ENCODE measurements at regions not wholly inside any gene's neighbourhood (a gene's known extent, or its start where the extent isn't known, plus 50 kb on each side); places are given as distances from the start of the nearest gene placed in this dataset.

GRCh38 chr10:63700631-63701156, 179.5 kb downstream of the REEP3 start:
- Histone ChIP-seq H3K9me3 (ENCODE audit: insufficient read depth, low read length) (no peaks in the 10 kb centered on the region), H3K9me2 (replicated peaks; ENCODE audit: insufficient read depth, low read length) (no peaks in the 10 kb centered on the region), H3K79me2 (ENCODE audit: insufficient read depth, low read length) (no peaks in the 10 kb centered on the region), H3K4me3 (ENCODE audit: insufficient read depth, low read length, poor library complexity, severe bottlenecking) (no peak overlapping the region), H3K9ac (ENCODE audit: low read length) (no peak overlapping the region), H2AFZ (ENCODE audit: low read depth, low read length, severe bottlenecking) (no peak overlapping the region), H3K36me3 (ENCODE audit: low read length) (no peaks in the 10 kb centered on the region), H4K20me1 (ENCODE audit: low read depth, low read length) (no peaks in the 10 kb centered on the region), H3K27ac (ENCODE audit: low read depth, low read length) (no peak overlapping the region), H3F3A (ENCODE audit: insufficient read depth) (no peaks in the 10 kb centered on the region), H3K4me2 (ENCODE audit: low read depth, low read length, poor library complexity, severe bottlenecking) (no peak overlapping the region), H3K27me3 (ENCODE audit: low read length) (no peaks in the 10 kb centered on the region)
- TF ChIP-seq CTCF (IDR thresholded peaks at IDR 0.05; ENCODE audit: insufficient read depth, low read length, poor library complexity, severe bottlenecking) (no peak), EZH2phosphoT487 (conservative IDR thresholded peaks at IDR 0.05; ENCODE audit: low read length) (no peak)

- H3K36me3 ChIP-seq (ENCODE audit: low read length): no peaks in the 10 kb centered on the region
- H3F3A ChIP-seq (ENCODE audit: insufficient read depth): no peaks in the 10 kb centered on the region
- no peaks in the 10 kb centered on the region for H3K9me3 ChIP-seq (ENCODE audit: insufficient read depth, low read length)
- H3K79me2 ChIP-seq (ENCODE audit: insufficient read depth, low read length): no peaks in the 10 kb centered on the region
- no peak overlapping the region for H3K4me2 ChIP-seq (ENCODE audit: low read depth, low read length, poor library complexity, severe bottlenecking)
- TF ChIP-seq CTCF (IDR thresholded peaks at IDR 0.05; ENCODE audit: insufficient read depth, low read length, poor library complexity, severe bottlenecking) (no peak), EZH2phosphoT487 (conservative IDR thresholded peaks at IDR 0.05; ENCODE audit: low read length) (no peak)
- H3K27ac ChIP-seq (ENCODE audit: low read depth, low read length): no peak overlapping the region
- no peak overlapping the region for H3K9ac ChIP-seq (ENCODE audit: low read length)
- no peak overlapping the region for H2AFZ ChIP-seq (ENCODE audit: low read depth, low read length, severe bottlenecking)
- H3K4me3 ChIP-seq (ENCODE audit: insufficient read depth, low read length, poor library complexity, severe bottlenecking): no peak overlapping the region
- no peaks in the 10 kb centered on the region for H4K20me1 ChIP-seq (ENCODE audit: low read depth, low read length)
- no peaks in the 10 kb centered on the region for H3K27me3 ChIP-seq (ENCODE audit: low read length)
- H3K9me2 ChIP-seq (replicated peaks; ENCODE audit: insufficient read depth, low read length): no peaks in the 10 kb centered on the region
Observed at GRCh38 chr10:63702092-63702491, 180.9 kb downstream of the REEP3 start.

GRCh38 chr10:63703113-63703670, 182.0 kb downstream of the REEP3 start:
- H3K36me3 ChIP-seq (ENCODE audit: low read length): no peaks in the 10 kb centered on the region
- no peak for TF ChIP-seq EZH2phosphoT487 (conservative IDR thresholded peaks at IDR 0.05; ENCODE audit: low read length)
- no peak for TF ChIP-seq CTCF (IDR thresholded peaks at IDR 0.05; ENCODE audit: insufficient read depth, low read length, poor library complexity, severe bottlenecking)
- no peak overlapping the region for H3K9ac ChIP-seq (ENCODE audit: low read length)
- H4K20me1 ChIP-seq (ENCODE audit: low read depth, low read length): no peaks in the 10 kb centered on the region
- no peak overlapping the region for H2AFZ ChIP-seq (ENCODE audit: low read depth, low read length, severe bottlenecking)
- H3K27me3 ChIP-seq (ENCODE audit: low read length): no peaks in the 10 kb centered on the region
- H3K9me2 ChIP-seq (replicated peaks; ENCODE audit: insufficient read depth, low read length): no peaks in the 10 kb centered on the region
- no peaks in the 10 kb centered on the region for H3F3A ChIP-seq (ENCODE audit: insufficient read depth)
- no peak overlapping the region for H3K4me3 ChIP-seq (ENCODE audit: insufficient read depth, low read length, poor library complexity, severe bottlenecking)
- H3K27ac ChIP-seq (ENCODE audit: low read depth, low read length): no peak overlapping the region
- H3K9me3 ChIP-seq (ENCODE audit: insufficient read depth, low read length): no peaks in the 10 kb centered on the region
- no peaks in the 10 kb centered on the region for H3K79me2 ChIP-seq (ENCODE audit: insufficient read depth, low read length)
- H3K4me2 ChIP-seq (ENCODE audit: low read depth, low read length, poor library complexity, severe bottlenecking): no peak overlapping the region
